T-helper 1 cell treated with Interleukin-12 subunit alpha and Interleukin-12 subunit beta and Interleukin-4 antibody, amounts not matched to agents 30 ng/mL and 1 ng/mL, for 36 hours (primary cell): ENCODE measurements at regions not wholly inside any gene's neighbourhood (a gene's known extent, or its start where the extent isn't known, plus 50 kb on each side); places are given as distances from the start of the nearest gene placed in this dataset.

Source experiments
- intact Hi-C: fragments of 100-400 bp; cut with micrococcal nuclease; formaldehyde crosslinking; loops from one replicate; pipeline ENCODE4 v1.15.1; 2024

- intact Hi-C loops = no loop called here
Measured at GRCh38 chr2:19722531-19722971, 179.2 kb downstream of the TTC32 start.

- intact Hi-C loops = no loop called here
Measured at GRCh38 chr2:19720306-19720705, 181.5 kb downstream of the TTC32 start.

- intact Hi-C loops = no loop called here
Measured at GRCh38 chr2:19719540-19719939, 182.2 kb downstream of the TTC32 start.

- intact Hi-C loops = no loop called here
Measured at GRCh38 chr2:19717446-19717845, 184.3 kb downstream of the TTC32 start.

GRCh38 chr2:19714926-19715325 lies 186.9 kb downstream of the TTC32 start:
- intact Hi-C loops = no loop called here

- intact Hi-C loops = no loop called here
Measured at GRCh38 chr2:19712850-19713249, 188.9 kb downstream of the TTC32 start.

GRCh38 chr2:19711470-19712372 lies 190.1 kb downstream of the TTC32 start:
- intact Hi-C loops = no loop called here

- intact Hi-C loops = no loop called here
Measured at GRCh38 chr2:19710230-19710629, 191.6 kb downstream of the TTC32 start.

GRCh38 chr2:19709553-19709952 lies 192.2 kb downstream of the TTC32 start:
- intact Hi-C loops = no loop called here

- intact Hi-C loops = no loop called here
Measured at GRCh38 chr2:19708776-19709175, 193.0 kb downstream of the TTC32 start.

- intact Hi-C loops = no loop called here
Measured at GRCh38 chr2:19706332-19706731, 195.5 kb downstream of the TTC32 start.

GRCh38 chr2:19702267-19702666 lies 199.5 kb downstream of the TTC32 start:
- intact Hi-C loops = no loop called here

GRCh38 chr2:19700861-19701585 lies 200.8 kb downstream of the TTC32 start:
- intact Hi-C loops = no loop called here

- intact Hi-C loops = no loop called here
Measured at GRCh38 chr2:19697131-19697530, 204.7 kb downstream of the TTC32 start.

- intact Hi-C loops = no loop called here
Measured at GRCh38 chr2:19695706-19696105, 206.1 kb downstream of the TTC32 start.

- intact Hi-C loops = no loop called here
Measured at GRCh38 chr2:19691892-19692291, 209.9 kb downstream of the TTC32 start.

GRCh38 chr2:19690429-19690828 lies 211.4 kb downstream of the TTC32 start:
- intact Hi-C loops = no loop called here

GRCh38 chr2:19689646-19690168 lies 212.1 kb downstream of the TTC32 start:
- intact Hi-C loops = no loop called here

GRCh38 chr2:19688059-19688458 lies 213.7 kb downstream of the TTC32 start:
- intact Hi-C loops = no loop called here

GRCh38 chr2:19687017-19687659 lies 214.6 kb downstream of the TTC32 start:
- intact Hi-C loops = no loop called here

- intact Hi-C loops = no loop called here
Measured at GRCh38 chr2:19686439-19686838, 215.3 kb downstream of the TTC32 start.

- intact Hi-C loops = no loop called here
Measured at GRCh38 chr2:19685731-19686130, 216.1 kb downstream of the TTC32 start.
